Kidney (tissue), 13 donors: ENCODE measurements at regions not wholly inside any gene's neighbourhood (a gene's known extent, or its start where the extent isn't known, plus 50 kb on each side); places are given as distances from the start of the nearest gene placed in this dataset.

Source experiments
- DNase-seq, 5 donors: peaks; one replicate each; pipeline ENCODE4 v3.0.0-alpha.2; 2013 to 2020
- FAIRE-seq: peaks from 2 replicates; lab custom pipeline; 2012; peaks lifted over from hg19 to GRCh38; lab: Jason Lieb, UNC
- H3K27ac ChIP-seq, 2 donors: one replicate each; pipeline ENCODE4 v1.7.0; 2013; ENCODE audit warnings: low read depth in 2 of 2, low read length in 2 of 2, inconsistent platforms in 1 of 2
- H3K27me3 ChIP-seq: one replicate; pipeline ENCODE4 v1.7.1; 2013; ENCODE audit warnings: low read length, inconsistent platforms; ENCODE audit not compliant: control insufficient read depth, insufficient read depth
- H3K36me3 ChIP-seq, 3 donors: one replicate each; pipeline versions ENCODE4 v1.7.0 to v1.7.1; 2013; ENCODE audit warnings: low read length in 3 of 3, control low read depth in 1 of 3, inconsistent platforms in 1 of 3; ENCODE audit not compliant: insufficient read depth in 3 of 3, control insufficient read depth in 2 of 3
- H3K4me1 ChIP-seq, 3 donors: one replicate each; pipeline versions ENCODE4 v1.7.0 to v1.7.1; 2013; ENCODE audit warnings: low read length in 3 of 3, inconsistent platforms in 1 of 3, low read depth in 1 of 3; ENCODE audit not compliant: control insufficient read depth in 2 of 3, insufficient read depth in 2 of 3
- H3K4me3 ChIP-seq, 3 donors: one replicate each; pipeline versions ENCODE4 v1.7.0 to v1.8.1; 2013; ENCODE audit warnings: low read length in 3 of 3, control low read depth in 1 of 3, inconsistent platforms in 1 of 3
- H3K9ac ChIP-seq, 3 donors: one replicate each; pipeline versions ENCODE4 v1.7.0 to v1.7.1; 2013; ENCODE audit warnings: low read length in 3 of 3, control low read depth in 1 of 3, inconsistent platforms in 1 of 3
- H3K9me3 ChIP-seq, 3 donors: one replicate each; pipeline versions ENCODE4 v1.7.0 to v1.7.1; 2013; ENCODE audit warnings: low read length in 3 of 3, control low read depth in 1 of 3, inconsistent platforms in 1 of 3; ENCODE audit not compliant: control insufficient read depth in 2 of 3, insufficient read depth in 1 of 3
- CTCF ChIP-seq: IDR thresholded peaks from 3 replicates; pipeline ENCODE4 v1.5.1; 2012; ENCODE audit warnings: mild to moderate bottlenecking, moderate library complexity, borderline replicate concordance; ENCODE audit not compliant: insufficient read depth; ENCODE audit errors: extremely low read depth
- intact Hi-C: fragments of 100-400 bp; cut with DNase I; formaldehyde crosslinking; loops from one replicate; pipeline ENCODE4 v1.11.1; 2022
- donor health status: control.
- donor health status: control.
- donor health status: control.
- donor health status: control.
- donor health status: control.
- donor health status: DM: yes; HTN: yes; CAD: no.
- donor health status: Normal renal cell carcinoma (clear cell type).

GRCh38 chr16:65789161-65789945, 577.1 kb upstream of the CDH5 start:
- Histone ChIP-seq H3K27me3 (no peaks in the 10 kb centered on the region), H3K27ac (no peak overlapping the region), H3K4me3 (no peak overlapping the region), H3K9ac (no peak overlapping the region), H3K36me3 (no peaks in the 10 kb centered on the region), H3K9me3 (no peaks in the 10 kb centered on the region), H3K4me1 (no peaks in the 10 kb centered on the region)
- intact Hi-C loops: no loop called here
- no peak for FAIRE-seq
- TF ChIP-seq CTCF: no peak
- DNase-seq: no peak

- no peak overlapping the region for H3K9ac ChIP-seq
- H3K36me3 ChIP-seq: no peaks in the 10 kb centered on the region
- no peaks in the 10 kb centered on the region for H3K9me3 ChIP-seq
- no peaks in the 10 kb centered on the region for H3K27me3 ChIP-seq
- intact Hi-C loops: no loop called here
- H3K4me3 ChIP-seq: no peak overlapping the region
- TF ChIP-seq CTCF: no peak
- DNase-seq (no peak), FAIRE-seq (no peak)
- H3K4me1 ChIP-seq: no peaks in the 10 kb centered on the region
- no peak overlapping the region for H3K27ac ChIP-seq
Observed at GRCh38 chr16:65788434-65789140, 577.9 kb upstream of the CDH5 start.

GRCh38 chr16:65787921-65788320, 578.6 kb upstream of the CDH5 start:
- no peak for TF ChIP-seq CTCF
- FAIRE-seq (no peak), DNase-seq (no peak)
- Histone ChIP-seq H3K36me3 (no peaks in the 10 kb centered on the region), H3K9me3 (no peaks in the 10 kb centered on the region), H3K27ac (no peak overlapping the region), H3K27me3 (no peaks in the 10 kb centered on the region), H3K4me3 (no peak overlapping the region), H3K9ac (no peak overlapping the region), H3K4me1 (no peaks in the 10 kb centered on the region)
- intact Hi-C loops: no loop called here
